ENCODE measurements at regions not wholly inside any gene's neighbourhood (a gene's known extent, or its start where the extent isn't known, plus 50 kb on each side); places are given as distances from the start of the nearest gene placed in this dataset.

- intact Hi-C loops (cut with DNase I) = no loop called here
Observed at GRCh38 chr7:156203923-156204322, 391.7 kb upstream of the SHH start.

GRCh38 chr7:156198277-156198676 lies 386.0 kb upstream of the SHH start:
- no peak overlapping the region for H3K9ac ChIP-seq (ENCODE audit: low read length in 3 of 3)
- no peak for FAIRE-seq
- no peaks in the 10 kb centered on the region for H3K36me3 ChIP-seq (ENCODE audit: control insufficient read depth in 2 of 3, insufficient read depth in 3 of 3, low read length in 3 of 3)
- H3K27me3 ChIP-seq (ENCODE audit: control insufficient read depth, insufficient read depth, low read length) = no peaks in the 10 kb centered on the region
- no peak overlapping the region for H3K4me3 ChIP-seq (ENCODE audit: low read length in 3 of 3)
- DNase-seq = no peak
- intact Hi-C loops (cut with DNase I) = no loop called here
- TF ChIP-seq CTCF (IDR thresholded peaks at IDR 0.05; ENCODE audit: borderline replicate concordance, extremely low read depth, insufficient read depth) = no peak
- H3K4me1 ChIP-seq (ENCODE audit: control insufficient read depth in 2 of 3, insufficient read depth in 2 of 3, low read depth in 1 of 3, low read length in 3 of 3) = no peaks in the 10 kb centered on the region
- no peaks in the 10 kb centered on the region for H3K9me3 ChIP-seq (ENCODE audit: control insufficient read depth in 2 of 3, insufficient read depth in 1 of 3, low read length in 3 of 3)
- no peak overlapping the region for H3K27ac ChIP-seq (ENCODE audit: low read depth in 2 of 2, low read length in 2 of 2)

More at GRCh38 chr7:156203923-156204322, 391.7 kb upstream of the SHH start:
- no peak for DNase-seq
- H3K9ac ChIP-seq (ENCODE audit: low read length in 3 of 3) = no peak overlapping the region
- no peak overlapping the region for H3K27ac ChIP-seq (ENCODE audit: low read depth in 2 of 2, low read length in 2 of 2)
- H3K27me3 ChIP-seq (ENCODE audit: control insufficient read depth, insufficient read depth, low read length) = no peaks in the 10 kb centered on the region
- H3K4me1 ChIP-seq (ENCODE audit: control insufficient read depth in 2 of 3, insufficient read depth in 2 of 3, low read depth in 1 of 3, low read length in 3 of 3) = no peaks in the 10 kb centered on the region
- no peak for FAIRE-seq
- H3K4me3 ChIP-seq (ENCODE audit: low read length in 3 of 3) = no peak overlapping the region
- H3K36me3 ChIP-seq (ENCODE audit: control insufficient read depth in 2 of 3, insufficient read depth in 3 of 3, low read length in 3 of 3) = no peaks in the 10 kb centered on the region
- no peak for TF ChIP-seq CTCF (IDR thresholded peaks at IDR 0.05; ENCODE audit: borderline replicate concordance, extremely low read depth, insufficient read depth)
- H3K9me3 ChIP-seq (ENCODE audit: control insufficient read depth in 2 of 3, insufficient read depth in 1 of 3, low read length in 3 of 3) = no peaks in the 10 kb centered on the region

- intact Hi-C loops (cut with DNase I) = no loop called here
- TF ChIP-seq CTCF (IDR thresholded peaks at IDR 0.05; ENCODE audit: borderline replicate concordance, extremely low read depth, insufficient read depth) = no peak
- Histone ChIP-seq H3K9ac (ENCODE audit: low read length in 3 of 3) (no peak overlapping the region), H3K4me3 (ENCODE audit: low read length in 3 of 3) (no peak overlapping the region), H3K4me1 (ENCODE audit: control insufficient read depth in 2 of 3, insufficient read depth in 2 of 3, low read depth in 1 of 3, low read length in 3 of 3) (no peaks in the 10 kb centered on the region), H3K27me3 (ENCODE audit: control insufficient read depth, insufficient read depth, low read length) (no peaks in the 10 kb centered on the region), H3K36me3 (ENCODE audit: control insufficient read depth in 2 of 3, insufficient read depth in 3 of 3, low read length in 3 of 3) (no peaks in the 10 kb centered on the region), H3K9me3 (ENCODE audit: control insufficient read depth in 2 of 3, insufficient read depth in 1 of 3, low read length in 3 of 3) (no peaks in the 10 kb centered on the region), H3K27ac (ENCODE audit: low read depth in 2 of 2, low read length in 2 of 2) (no peak overlapping the region)
- FAIRE-seq (no peak), DNase-seq (no peak)
Observed at GRCh38 chr7:156196649-156197048, 384.4 kb upstream of the SHH start.

GRCh38 chr7:156195276-156195675 lies 383.0 kb upstream of the SHH start:
- FAIRE-seq = no peak
- Histone ChIP-seq H3K27ac (ENCODE audit: low read depth in 2 of 2, low read length in 2 of 2) (no peak overlapping the region), H3K36me3 (ENCODE audit: control insufficient read depth in 2 of 3, insufficient read depth in 3 of 3, low read length in 3 of 3) (no peaks in the 10 kb centered on the region), H3K9me3 (ENCODE audit: control insufficient read depth in 2 of 3, insufficient read depth in 1 of 3, low read length in 3 of 3) (no peaks in the 10 kb centered on the region), H3K4me3 (ENCODE audit: low read length in 3 of 3) (no peak overlapping the region), H3K4me1 (ENCODE audit: control insufficient read depth in 2 of 3, insufficient read depth in 2 of 3, low read depth in 1 of 3, low read length in 3 of 3) (no peaks in the 10 kb centered on the region), H3K9ac (ENCODE audit: low read length in 3 of 3) (no peak overlapping the region), H3K27me3 (ENCODE audit: control insufficient read depth, insufficient read depth, low read length) (no peaks in the 10 kb centered on the region)
- intact Hi-C loops (cut with DNase I) = no loop called here
- TF ChIP-seq CTCF (IDR thresholded peaks at IDR 0.05; ENCODE audit: borderline replicate concordance, extremely low read depth, insufficient read depth) = no peak
- no peak for DNase-seq

Data from kidney (tissue), 13 donors.